ENCODE measurements at regions not wholly inside any gene's neighbourhood (a gene's known extent, or its start where the extent isn't known, plus 50 kb on each side); places are given as distances from the start of the nearest gene placed in this dataset.
"Not testable (repeated sequence)": the region's sequence is repeated elsewhere in the genome, so short reads cannot be mapped to it uniquely, and the experiment has no call there.

GRCh38 chr1:189708674-189709073 is 769.0 kb downstream of the BRINP3 start:
- no peak overlapping the region for H3K14ac ChIP-seq (ENCODE audit: low read length)
- WGBS (ENCODE audit: extremely low coverage, insufficient coverage, insufficient read length), result no CpG with 5 or more reads among the region's 3 CpGs
- no peak overlapping the region for H3K4ac ChIP-seq (ENCODE audit: low read depth, low read length)
- no peak overlapping the region for H2AK5ac ChIP-seq (ENCODE audit: low read length)
- H3K27ac ChIP-seq (ENCODE audit: low read depth, low read length), result no peak overlapping the region
- H3K4me2 ChIP-seq (ENCODE audit: low read length), result no peak overlapping the region
- no peak overlapping the region for H4K8ac ChIP-seq (ENCODE audit: low read depth, low read length)
- no peak overlapping the region for H2BK120ac ChIP-seq (ENCODE audit: insufficient read depth, low read length, poor library complexity)
- no peaks in the 10 kb centered on the region for H3K79me2 ChIP-seq (ENCODE audit: control insufficient read depth, insufficient read depth, low read length, poor library complexity)
- H3K18ac ChIP-seq (ENCODE audit: low read length), result no peak overlapping the region
- H3K4me1 ChIP-seq (ENCODE audit: control insufficient read depth in 1 of 2, insufficient read depth in 2 of 2, low read length in 2 of 2), result no peaks in the 10 kb centered on the region
- no peaks in the 10 kb centered on the region for H3K9me3 ChIP-seq (ENCODE audit: insufficient read depth, low read depth, low read length)
- no peak overlapping the region for H2BK5ac ChIP-seq (ENCODE audit: low read depth, low read length, poor library complexity)
- H2AFZ ChIP-seq (ENCODE audit: insufficient read depth, low read length, poor library complexity), result no peak overlapping the region
- H3K79me1 ChIP-seq (ENCODE audit: low read length), result no peaks in the 10 kb centered on the region
- no peaks in the 10 kb centered on the region for H3K27me3 ChIP-seq (ENCODE audit: insufficient read depth, low read length)
- no peaks in the 10 kb centered on the region for H3K36me3 ChIP-seq (ENCODE audit: control insufficient read depth in 1 of 2, insufficient read depth in 2 of 2, low read length in 2 of 2)
- H3K4me3 ChIP-seq (ENCODE audit: low read depth, low read length), result no peak overlapping the region
- DNase-seq, result peak in 1 of 2 donors; percentile 1
- H2BK12ac ChIP-seq (ENCODE audit: low read length), result no peak overlapping the region
- H4K12ac ChIP-seq (ENCODE audit: low read depth, low read length), result no peak overlapping the region
- no peak overlapping the region for H3K9ac ChIP-seq (ENCODE audit: low read length)
- no peak overlapping the region for H3K23ac ChIP-seq (ENCODE audit: low read length)
- H4K91ac ChIP-seq (ENCODE audit: low read depth, low read length), result no peak overlapping the region

- not testable (repeated sequence) for H2BK120ac ChIP-seq (ENCODE audit: insufficient read depth, low read length, poor library complexity); H3K27me3 ChIP-seq (ENCODE audit: insufficient read depth, low read length); H4K8ac ChIP-seq (ENCODE audit: low read depth, low read length); H3K14ac ChIP-seq (ENCODE audit: low read length); H3K79me2 ChIP-seq (ENCODE audit: control insufficient read depth, insufficient read depth, low read length, poor library complexity); H4K12ac ChIP-seq (ENCODE audit: low read depth, low read length); H3K79me1 ChIP-seq (ENCODE audit: low read length); H2BK5ac ChIP-seq (ENCODE audit: low read depth, low read length, poor library complexity); H3K27ac ChIP-seq (ENCODE audit: low read depth, low read length); H3K4ac ChIP-seq (ENCODE audit: low read depth, low read length); H2AK5ac ChIP-seq (ENCODE audit: low read length); H3K4me2 ChIP-seq (ENCODE audit: low read length); H2AFZ ChIP-seq (ENCODE audit: insufficient read depth, low read length, poor library complexity); H3K18ac ChIP-seq (ENCODE audit: low read length); H2BK12ac ChIP-seq (ENCODE audit: low read length); H3K9me3 ChIP-seq (ENCODE audit: insufficient read depth, low read depth, low read length); H3K4me3 ChIP-seq (ENCODE audit: low read depth, low read length); H3K23ac ChIP-seq (ENCODE audit: low read length); H3K9ac ChIP-seq (ENCODE audit: low read length); H4K91ac ChIP-seq (ENCODE audit: low read depth, low read length); H3K36me3 ChIP-seq (ENCODE audit: control insufficient read depth in 1 of 2, insufficient read depth in 2 of 2, low read length in 2 of 2); DNase-seq; H3K4me1 ChIP-seq (ENCODE audit: control insufficient read depth in 1 of 2, insufficient read depth in 2 of 2, low read length in 2 of 2)
- no CpG with 5 or more reads among the region's 38 CpGs for WGBS (ENCODE audit: extremely low coverage, insufficient coverage, insufficient read length)
Observed at GRCh38 chr1:189718147-189718795, 759.4 kb downstream of the BRINP3 start.

- H2BK120ac ChIP-seq (ENCODE audit: insufficient read depth, low read length, poor library complexity), result no peak overlapping the region
- no peak overlapping the region for H4K12ac ChIP-seq (ENCODE audit: low read depth, low read length)
- no CpG with 5 or more reads among the region's 4 CpGs for WGBS (ENCODE audit: extremely low coverage, insufficient coverage, insufficient read length)
- no peak overlapping the region for H2BK5ac ChIP-seq (ENCODE audit: low read depth, low read length, poor library complexity)
- no peak overlapping the region for H3K27ac ChIP-seq (ENCODE audit: low read depth, low read length)
- no peak overlapping the region for H3K23ac ChIP-seq (ENCODE audit: low read length)
- H3K4me1 ChIP-seq (ENCODE audit: control insufficient read depth in 1 of 2, insufficient read depth in 2 of 2, low read length in 2 of 2), result no peaks in the 10 kb centered on the region
- no peaks in the 10 kb centered on the region for H3K79me1 ChIP-seq (ENCODE audit: low read length)
- no peaks in the 10 kb centered on the region for H3K36me3 ChIP-seq (ENCODE audit: control insufficient read depth in 1 of 2, insufficient read depth in 2 of 2, low read length in 2 of 2)
- no peak overlapping the region for H2BK12ac ChIP-seq (ENCODE audit: low read length)
- no peaks in the 10 kb centered on the region for H3K27me3 ChIP-seq (ENCODE audit: insufficient read depth, low read length)
- no peak overlapping the region for H3K4ac ChIP-seq (ENCODE audit: low read depth, low read length)
- H3K79me2 ChIP-seq (ENCODE audit: control insufficient read depth, insufficient read depth, low read length, poor library complexity), result no peaks in the 10 kb centered on the region
- H2AK5ac ChIP-seq (ENCODE audit: low read length), result no peak overlapping the region
- H3K9ac ChIP-seq (ENCODE audit: low read length), result no peak overlapping the region
- H3K4me2 ChIP-seq (ENCODE audit: low read length), result no peak overlapping the region
- no peak for DNase-seq
- no peak overlapping the region for H4K8ac ChIP-seq (ENCODE audit: low read depth, low read length)
- no peaks in the 10 kb centered on the region for H3K9me3 ChIP-seq (ENCODE audit: insufficient read depth, low read depth, low read length)
- H3K4me3 ChIP-seq (ENCODE audit: low read depth, low read length), result no peak overlapping the region
- H4K91ac ChIP-seq (ENCODE audit: low read depth, low read length), result no peak overlapping the region
- no peak overlapping the region for H3K14ac ChIP-seq (ENCODE audit: low read length)
- H3K18ac ChIP-seq (ENCODE audit: low read length), result no peak overlapping the region
- no peak overlapping the region for H2AFZ ChIP-seq (ENCODE audit: insufficient read depth, low read length, poor library complexity)
Observed at GRCh38 chr1:189726806-189727205, 750.9 kb downstream of the BRINP3 start.

GRCh38 chr1:189751311-189751710 is 726.4 kb downstream of the BRINP3 start:
- peak in 1 of 2 donors; percentile 4 for DNase-seq
- Histone ChIP-seq H3K23ac (ENCODE audit: low read length) (no peak overlapping the region), H2AFZ (ENCODE audit: insufficient read depth, low read length, poor library complexity) (no peak overlapping the region), H3K4me2 (ENCODE audit: low read length) (no peak overlapping the region), H2BK5ac (ENCODE audit: low read depth, low read length, poor library complexity) (no peak overlapping the region), H4K12ac (ENCODE audit: low read depth, low read length) (no peak overlapping the region), H3K9ac (ENCODE audit: low read length) (no peak overlapping the region), H4K8ac (ENCODE audit: low read depth, low read length) (no peak overlapping the region), H3K14ac (ENCODE audit: low read length) (no peak overlapping the region), H4K91ac (ENCODE audit: low read depth, low read length) (no peak overlapping the region), H3K27me3 (ENCODE audit: insufficient read depth, low read length) (no peaks in the 10 kb centered on the region), H2BK12ac (ENCODE audit: low read length) (no peak overlapping the region), H2AK5ac (ENCODE audit: low read length) (no peak overlapping the region), H2BK120ac (ENCODE audit: insufficient read depth, low read length, poor library complexity) (no peak overlapping the region), H3K4me3 (ENCODE audit: low read depth, low read length) (no peak overlapping the region), H3K9me3 (ENCODE audit: insufficient read depth, low read depth, low read length) (no peaks in the 10 kb centered on the region), H3K27ac (ENCODE audit: low read depth, low read length) (no peak overlapping the region), H3K4ac (ENCODE audit: low read depth, low read length) (no peak overlapping the region), H3K79me1 (ENCODE audit: low read length) (no peaks in the 10 kb centered on the region), H3K4me1 (ENCODE audit: control insufficient read depth in 1 of 2, insufficient read depth in 2 of 2, low read length in 2 of 2) (no peaks in the 10 kb centered on the region), H3K79me2 (ENCODE audit: control insufficient read depth, insufficient read depth, low read length, poor library complexity) (no peaks in the 10 kb centered on the region), H3K36me3 (ENCODE audit: control insufficient read depth in 1 of 2, insufficient read depth in 2 of 2, low read length in 2 of 2) (no peaks in the 10 kb centered on the region), H3K18ac (ENCODE audit: low read length) (no peak overlapping the region)

Measured in trophoblast cell (in vitro differentiated cells and primary cell).